ENCODE measurements at regions not wholly inside any gene's neighbourhood (a gene's known extent, or its start where the extent isn't known, plus 50 kb on each side); places are given as distances from the start of the nearest gene placed in this dataset.

GRCh38 chr9:19637084-19637483, 151.8 kb downstream of the SLC24A2 start:
- TF ChIP-seq CTCF (IDR thresholded peaks at IDR 0.05; ENCODE audit: low read depth, low read length) (no peak), EZH2phosphoT487 (IDR thresholded peaks at IDR 0.05; ENCODE audit: low read depth) (no peak)

All from OCI-LY3 (cell line).